ENCODE measurements at regions not wholly inside any gene's neighbourhood (a gene's known extent, or its start where the extent isn't known, plus 50 kb on each side); places are given as distances from the start of the nearest gene placed in this dataset.

GRCh38 chr16:13798211-13798610 is 121.7 kb upstream of the ERCC4 start:
- TF ChIP-seq CTCF (IDR thresholded peaks at IDR 0.05): no peak
- TF ChIP-seq POLR2A (IDR thresholded peaks at IDR 0.05): no peak
- no peak for DNase-seq
- Histone ChIP-seq H3K4me1 (no peaks in the 10 kb centered on the region), H3K9me3 (no peaks in the 10 kb centered on the region), H3K27me3 (no peaks in the 10 kb centered on the region), H3K27ac (no peak overlapping the region), H3K36me3 (ENCODE audit: low read depth, missing control alignments) (no peaks in the 10 kb centered on the region), H3K4me3 (no peak overlapping the region)
- intact Hi-C loops (cut with DNase I; ENCODE audit: low total_unique reads): no loop called here
- whole genome bisulfite sequencing, 2 donors: 75 to 78% methylated on average over 2 of the region's 2 CpGs

GRCh38 chr16:13803974-13804373 is 116.0 kb upstream of the ERCC4 start:
- 91 to 92% methylated on average over 3 of the region's 3 CpGs for WGBS, 2 donors
- H3K36me3 ChIP-seq (ENCODE audit: low read depth, missing control alignments): no peaks in the 10 kb centered on the region
- no peak for DNase-seq
- H3K9me3 ChIP-seq: no peaks in the 10 kb centered on the region
- TF ChIP-seq POLR2A (IDR thresholded peaks at IDR 0.05) (no peak), CTCF (IDR thresholded peaks at IDR 0.05) (no peak)
- intact Hi-C loops (cut with DNase I; ENCODE audit: low total_unique reads): no loop called here
- no peak overlapping the region for H3K4me3 ChIP-seq
- no peaks in the 10 kb centered on the region for H3K4me1 ChIP-seq
- no peaks in the 10 kb centered on the region for H3K27me3 ChIP-seq
- H3K27ac ChIP-seq: no peak overlapping the region

GRCh38 chr16:13805951-13806350 is 114.0 kb upstream of the ERCC4 start:
- DNase-seq: no peak
- intact Hi-C loops (cut with DNase I; ENCODE audit: low total_unique reads): no loop called here

GRCh38 chr16:13806671-13807070 is 113.3 kb upstream of the ERCC4 start:
- no peak overlapping the region for H3K4me3 ChIP-seq
- no peaks in the 10 kb centered on the region for H3K4me1 ChIP-seq
- intact Hi-C loops (cut with DNase I; ENCODE audit: low total_unique reads): no loop called here
- WGBS, 2 donors: 65 to 66% methylated on average over 5 of the region's 5 CpGs
- H3K9me3 ChIP-seq: no peaks in the 10 kb centered on the region
- no peak for TF ChIP-seq POLR2A (IDR thresholded peaks at IDR 0.05)
- TF ChIP-seq CTCF (IDR thresholded peaks at IDR 0.05): no peak
- no peaks in the 10 kb centered on the region for H3K36me3 ChIP-seq (ENCODE audit: low read depth, missing control alignments)
- no peak for DNase-seq
- no peak overlapping the region for H3K27ac ChIP-seq
- H3K27me3 ChIP-seq: no peaks in the 10 kb centered on the region

More at GRCh38 chr16:13805951-13806350, 114.0 kb upstream of the ERCC4 start:
- Histone ChIP-seq H3K4me3 (no peak overlapping the region), H3K27ac (no peak overlapping the region), H3K4me1 (no peaks in the 10 kb centered on the region), H3K36me3 (ENCODE audit: low read depth, missing control alignments) (no peaks in the 10 kb centered on the region), H3K27me3 (no peaks in the 10 kb centered on the region), H3K9me3 (no peaks in the 10 kb centered on the region)
- 84 to 91% methylated on average over 4 of the region's 4 CpGs for WGBS, 2 donors
- TF ChIP-seq POLR2A (IDR thresholded peaks at IDR 0.05) (no peak), CTCF (IDR thresholded peaks at IDR 0.05) (no peak)

GRCh38 chr16:13808102-13808501 is 111.9 kb upstream of the ERCC4 start:
- 78 to 91% methylated on average over 8 of the region's 8 CpGs for WGBS, 2 donors
- Histone ChIP-seq H3K4me1 (no peaks in the 10 kb centered on the region), H3K4me3 (no peak overlapping the region), H3K36me3 (ENCODE audit: low read depth, missing control alignments) (no peaks in the 10 kb centered on the region), H3K27me3 (no peaks in the 10 kb centered on the region), H3K27ac (no peak overlapping the region), H3K9me3 (no peaks in the 10 kb centered on the region)
- no peak for TF ChIP-seq CTCF (IDR thresholded peaks at IDR 0.05)
- no peak for TF ChIP-seq POLR2A (IDR thresholded peaks at IDR 0.05)
- no peak for DNase-seq
- intact Hi-C loops (cut with DNase I; ENCODE audit: low total_unique reads): no loop called here
